GM13976 (cell line): ENCODE measurements at regions not wholly inside any gene's neighbourhood (a gene's known extent, or its start where the extent isn't known, plus 50 kb on each side); places are given as distances from the start of the nearest gene placed in this dataset.

Source experiments
- DNase-seq: peaks from one replicate; pipeline ENCODE4 v3.0.0; 2012; ENCODE audit warnings: low spot score
- in situ Hi-C: fragments of 300-500 bp; cut with MboI; formaldehyde crosslinking; loops from one replicate; pipeline ENCODE4 v1.12.0; 2022; ENCODE audit warnings: low sequenced_read_pairs, mixed read lengths, inconsistent platforms; ENCODE audit not compliant: unreplicated experiment
- TF ChIP-seq, protein P1 (sequence below): IDR thresholded peaks from 2 replicates; pipeline ENCODE4 v1.5.1; 2012; ENCODE audit warnings: borderline replicate concordance, mild to moderate bottlenecking; ENCODE audit not compliant: insufficient read depth; ENCODE audit errors: extremely low read depth, missing control alignments, control extremely low read depth

DNA sequence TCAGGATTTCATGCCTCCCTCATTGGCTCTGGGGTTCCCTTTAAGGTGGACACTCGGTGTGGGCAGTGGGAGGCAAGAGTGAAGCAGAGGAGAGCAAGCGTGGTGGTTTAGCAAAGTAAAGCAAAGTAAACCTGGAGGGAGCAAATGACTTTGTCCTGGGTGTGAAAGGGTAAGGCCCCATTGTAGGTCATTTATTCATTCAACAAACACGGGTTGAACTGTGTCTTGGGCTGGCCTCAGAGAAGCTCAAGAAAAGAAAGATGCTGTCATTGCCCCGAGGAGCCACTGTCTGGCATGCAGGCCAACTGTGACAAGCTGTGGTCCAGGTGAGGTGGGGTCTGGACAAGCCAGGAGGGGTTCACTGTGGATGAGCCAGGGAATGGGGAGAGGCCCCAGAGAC is 68.9 kb upstream of the DLK1 start:
- DNase-seq: no peak
- in situ Hi-C loops: no loop called here

DNA sequence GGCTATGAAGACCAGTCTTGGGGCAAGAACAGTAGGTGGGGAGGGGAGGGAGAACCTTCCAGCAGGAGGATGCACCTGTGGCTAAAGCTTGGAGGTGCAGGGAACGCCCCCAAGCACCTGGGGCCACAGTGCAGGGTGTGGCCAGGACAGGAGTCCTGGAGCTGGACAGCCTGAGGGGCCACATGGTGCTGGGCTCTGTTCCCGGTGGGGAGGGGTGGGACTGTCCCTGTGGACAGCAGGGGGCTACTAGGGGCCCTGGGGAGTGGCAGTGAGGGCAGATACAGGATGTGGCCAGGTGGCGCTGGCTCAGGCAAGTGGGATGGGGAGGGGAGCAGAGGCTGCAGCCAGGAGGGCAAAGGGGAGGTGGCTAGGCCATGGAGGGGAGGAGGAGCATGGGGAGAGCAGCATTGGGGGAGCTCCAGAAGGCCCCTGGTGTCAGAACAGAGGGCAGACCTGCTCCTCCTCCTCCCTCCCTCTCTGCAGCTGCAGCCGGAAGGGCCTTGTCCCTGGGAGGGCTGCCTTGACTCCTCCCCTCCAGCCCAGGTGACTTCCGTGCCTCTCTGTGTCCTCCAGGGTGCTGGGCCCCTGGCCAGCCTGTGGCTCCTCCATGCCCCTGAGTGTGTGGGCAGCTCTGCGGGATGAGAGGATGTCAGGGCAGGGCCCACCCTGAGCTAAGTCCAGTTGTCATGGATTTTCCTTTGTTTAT is 68.4 kb upstream of the DLK1 start:
- in situ Hi-C loops: no loop called here
- TF ChIP-seq, protein P1, sequence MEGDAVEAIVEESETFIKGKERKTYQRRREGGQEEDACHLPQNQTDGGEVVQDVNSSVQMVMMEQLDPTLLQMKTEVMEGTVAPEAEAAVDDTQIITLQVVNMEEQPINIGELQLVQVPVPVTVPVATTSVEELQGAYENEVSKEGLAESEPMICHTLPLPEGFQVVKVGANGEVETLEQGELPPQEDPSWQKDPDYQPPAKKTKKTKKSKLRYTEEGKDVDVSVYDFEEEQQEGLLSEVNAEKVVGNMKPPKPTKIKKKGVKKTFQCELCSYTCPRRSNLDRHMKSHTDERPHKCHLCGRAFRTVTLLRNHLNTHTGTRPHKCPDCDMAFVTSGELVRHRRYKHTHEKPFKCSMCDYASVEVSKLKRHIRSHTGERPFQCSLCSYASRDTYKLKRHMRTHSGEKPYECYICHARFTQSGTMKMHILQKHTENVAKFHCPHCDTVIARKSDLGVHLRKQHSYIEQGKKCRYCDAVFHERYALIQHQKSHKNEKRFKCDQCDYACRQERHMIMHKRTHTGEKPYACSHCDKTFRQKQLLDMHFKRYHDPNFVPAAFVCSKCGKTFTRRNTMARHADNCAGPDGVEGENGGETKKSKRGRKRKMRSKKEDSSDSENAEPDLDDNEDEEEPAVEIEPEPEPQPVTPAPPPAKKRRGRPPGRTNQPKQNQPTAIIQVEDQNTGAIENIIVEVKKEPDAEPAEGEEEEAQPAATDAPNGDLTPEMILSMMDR: no peak
- no peak for DNase-seq

More for the DNA sequence above, 68.9 kb upstream of the DLK1 start:
- TF ChIP-seq, protein P1: no peak

DNA sequence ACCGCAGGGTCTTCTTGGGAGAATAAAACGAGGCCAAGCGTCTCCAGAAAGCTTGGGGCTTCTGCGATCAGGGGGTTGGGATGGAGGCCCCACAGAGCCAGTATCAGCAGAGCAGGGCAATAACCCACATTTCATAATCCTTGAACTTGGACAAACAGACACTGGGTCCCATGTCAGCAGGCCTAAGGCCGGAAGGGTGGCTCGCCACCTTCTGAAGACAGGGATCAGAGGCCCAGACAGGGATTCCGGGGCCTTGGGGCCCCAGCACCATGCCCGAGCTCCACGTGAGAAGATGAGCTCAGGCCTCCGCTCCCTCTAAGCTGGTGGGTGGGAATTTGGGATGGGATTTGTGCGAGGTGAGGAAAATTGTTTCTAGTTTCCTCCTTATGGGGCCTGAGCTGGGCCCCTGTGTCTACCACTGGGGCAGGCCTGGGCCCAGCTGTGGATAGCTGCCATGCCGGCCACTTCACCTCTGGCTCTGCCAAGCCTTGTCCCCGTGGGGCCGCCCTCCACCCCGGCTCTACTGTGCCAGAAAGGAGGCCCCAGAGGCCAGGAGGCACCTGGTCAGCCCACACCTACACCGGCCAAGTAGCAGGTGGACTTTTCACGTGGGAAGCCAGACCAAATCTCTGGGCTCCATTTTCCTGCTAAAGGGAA is 67.2 kb upstream of the DLK1 start:
- DNase-seq: no peak
- TF ChIP-seq, protein P1: no peak
- in situ Hi-C loops: no loop called here

DNA sequence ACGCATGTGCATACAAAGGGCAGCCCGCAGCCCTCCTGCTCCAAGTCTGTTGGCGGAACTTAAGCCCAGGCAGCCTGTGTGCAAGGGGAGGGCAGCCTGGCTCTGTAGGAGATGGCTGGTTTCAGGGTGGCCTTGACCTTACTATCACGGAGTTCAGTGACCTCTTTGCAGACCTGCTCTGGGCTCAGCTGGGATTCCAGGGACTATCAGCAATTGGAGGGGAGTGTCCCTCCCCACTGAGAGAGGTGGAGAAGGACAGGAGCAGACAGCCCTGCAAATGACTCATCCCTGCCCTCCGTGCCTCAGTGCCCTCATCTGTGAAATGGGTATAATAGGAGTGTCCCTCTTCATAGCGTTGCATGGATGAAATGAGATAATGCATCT is 66.2 kb upstream of the DLK1 start:
- TF ChIP-seq, protein P1: no peak
- DNase-seq: no peak

DNA sequence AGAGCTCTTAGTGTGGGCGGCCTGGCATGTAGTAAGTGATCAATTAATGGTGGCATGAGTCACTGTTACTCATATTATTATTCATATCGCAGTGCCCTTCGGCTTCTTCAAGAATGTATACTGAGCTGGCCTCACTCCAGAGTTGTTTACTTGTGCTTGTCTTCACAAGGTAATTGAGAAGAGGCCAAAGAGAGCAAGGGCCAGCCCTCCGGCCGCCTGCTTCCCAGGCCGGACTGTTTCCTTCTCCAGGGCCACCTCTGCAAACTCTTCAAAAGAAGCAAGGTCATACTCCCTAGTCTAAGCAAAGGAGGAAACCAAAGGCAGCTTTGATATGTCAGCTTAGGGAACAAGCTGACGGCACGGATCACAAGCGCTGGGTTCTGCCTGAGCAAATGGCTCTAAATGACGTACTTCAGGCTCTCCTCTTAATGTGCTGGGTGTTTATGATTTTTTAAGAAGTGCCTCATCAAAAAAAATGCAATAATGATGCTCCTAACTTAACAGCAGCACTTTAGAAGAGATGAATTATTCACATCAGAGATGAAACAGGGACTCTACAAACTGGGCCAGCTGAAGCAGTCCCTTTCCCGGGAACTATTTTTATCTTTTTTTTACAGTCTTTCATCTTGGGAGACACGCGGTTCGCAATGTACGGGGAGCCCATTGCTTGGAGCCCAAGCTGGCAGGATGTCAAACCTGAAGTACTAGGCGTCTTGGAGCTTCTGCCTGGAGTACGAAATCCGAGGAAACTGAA is 65.6 kb upstream of the DLK1 start:
- DNase-seq: no peak
- TF ChIP-seq, protein P1: no peak
- in situ Hi-C loops: no loop called here

More for the DNA sequence above, 66.2 kb upstream of the DLK1 start:
- in situ Hi-C loops: no loop called here

DNA sequence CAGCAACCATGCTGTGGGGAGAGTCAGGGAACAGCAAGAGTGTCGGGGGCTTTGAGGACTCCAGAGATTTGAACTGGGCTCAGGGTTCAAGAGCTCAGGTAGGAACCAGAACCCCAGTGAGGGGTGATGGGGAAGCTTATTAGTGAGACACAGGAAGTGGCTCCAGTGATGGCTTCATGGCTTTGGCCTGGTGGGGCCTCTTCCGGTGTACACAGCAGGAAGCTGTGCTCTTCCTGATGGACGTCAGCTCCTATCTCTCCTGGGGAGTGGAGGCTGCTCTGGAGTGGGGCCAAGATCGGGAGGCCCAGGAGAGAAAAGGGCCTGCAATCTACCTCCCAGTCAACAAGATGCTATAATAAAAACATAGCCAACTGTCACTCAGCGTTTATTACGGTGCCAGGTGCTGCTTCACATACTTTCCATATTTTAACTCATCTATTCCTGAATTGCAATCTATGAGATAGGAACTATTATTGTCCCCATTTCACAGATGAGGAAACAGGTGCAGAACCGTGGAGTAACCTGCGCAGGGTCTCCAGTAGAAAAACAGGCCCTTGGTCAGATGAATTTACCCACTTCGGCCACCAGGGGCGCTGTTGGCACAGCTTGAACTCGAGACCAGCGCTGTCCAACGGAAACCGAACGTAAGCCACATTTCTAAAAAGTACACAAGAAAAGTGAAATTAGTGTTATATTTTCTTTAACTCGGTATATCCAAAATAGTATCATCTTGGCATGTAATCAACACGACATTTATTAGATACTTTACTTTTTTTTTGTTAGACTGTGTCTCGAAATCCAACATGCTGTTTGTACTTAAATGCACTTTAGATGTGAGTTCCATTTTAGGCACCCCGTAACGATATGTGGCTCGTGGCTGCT is 63.6 kb upstream of the DLK1 start:
- peak; percentile 81 for DNase-seq
- in situ Hi-C loops: no loop called here
- TF ChIP-seq, protein P1: peak; percentile 68
